HG02571 (cell line): ENCODE measurements at regions not wholly inside any gene's neighbourhood (a gene's known extent, or its start where the extent isn't known, plus 50 kb on each side); places are given as distances from the start of the nearest gene placed in this dataset.

ENCODE experiments used
- ATAC-seq: cut with Tn5 transposase; IDR thresholded peaks from one replicate; pipeline ENCODE4 v1.9.1; 2021; ENCODE audit warnings: mild to moderate bottlenecking, moderate library complexity; ENCODE audit not compliant: unreplicated experiment

DNA sequence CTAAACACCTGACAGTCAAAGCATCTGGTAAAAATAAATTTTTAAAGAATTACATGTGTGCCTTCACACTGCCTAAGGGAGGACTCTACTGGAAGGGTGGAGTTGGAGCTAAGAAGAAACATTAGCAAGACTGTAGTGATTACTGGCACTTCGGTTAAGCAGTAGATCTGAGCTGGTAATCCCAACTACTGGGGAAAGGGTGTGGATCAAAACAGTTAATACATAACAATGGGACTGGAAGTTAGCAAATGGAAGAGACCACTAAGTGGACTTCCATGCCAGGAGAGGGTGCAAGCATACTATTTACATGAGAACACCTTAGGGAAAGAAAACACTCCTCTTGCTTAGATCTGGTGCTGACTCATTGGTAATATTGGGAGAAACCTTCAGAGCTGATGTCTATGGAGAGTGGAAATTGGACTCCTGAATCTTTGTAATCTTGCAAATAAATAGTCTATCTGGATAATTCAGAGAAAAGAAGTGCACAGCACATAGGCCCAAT, 519.6 kb upstream of the LINC00305 start:
- ATAC-seq = no peak

DNA sequence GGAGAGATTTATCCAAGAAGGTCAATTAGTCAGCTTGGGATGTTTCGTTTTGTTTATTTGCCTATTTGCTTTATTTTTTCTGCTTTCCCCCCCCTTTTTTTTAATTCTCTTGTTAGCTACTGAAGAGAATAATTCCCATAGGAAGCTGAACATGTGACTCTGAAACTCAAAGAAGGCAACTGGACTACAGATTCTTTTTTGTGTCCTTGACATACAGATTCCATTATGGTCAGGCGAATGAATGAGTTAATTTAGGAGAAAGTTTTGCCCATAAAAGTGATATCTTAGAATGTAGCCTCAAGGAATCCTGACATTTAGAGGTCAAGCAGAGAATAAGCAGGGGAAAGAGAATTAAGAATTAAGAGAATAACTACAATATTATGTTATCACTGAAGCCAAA, 514.2 kb upstream of the LINC00305 start:
- no peak for ATAC-seq

DNA sequence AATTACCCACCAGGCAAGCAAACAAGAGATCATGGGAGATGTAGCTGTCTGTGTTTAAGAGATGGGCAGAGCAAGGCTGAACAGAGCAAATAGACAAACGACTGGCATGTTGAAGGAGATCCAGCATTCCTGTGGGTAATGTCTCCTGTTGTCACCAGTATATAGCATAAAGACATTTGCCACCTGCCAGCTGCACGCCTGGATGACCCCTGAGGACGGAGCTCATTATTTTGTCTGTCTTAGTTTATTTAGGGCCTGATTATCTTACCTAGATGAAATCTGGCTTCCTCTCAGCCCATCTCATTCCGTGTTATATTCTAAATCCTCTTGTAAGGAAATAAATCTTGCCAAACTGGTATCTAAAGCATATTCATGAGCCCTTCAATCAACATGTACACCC, 510.3 kb upstream of the LINC00305 start:
- no peak for ATAC-seq

- ATAC-seq = no peak
These were observed 504.2 kb upstream of the LINC00305 start for GRCh38 chr18:64653068-64653467.

- no peak for ATAC-seq
These were observed 501.2 kb upstream of the LINC00305 start for GRCh38 chr18:64650068-64650467.

DNA sequence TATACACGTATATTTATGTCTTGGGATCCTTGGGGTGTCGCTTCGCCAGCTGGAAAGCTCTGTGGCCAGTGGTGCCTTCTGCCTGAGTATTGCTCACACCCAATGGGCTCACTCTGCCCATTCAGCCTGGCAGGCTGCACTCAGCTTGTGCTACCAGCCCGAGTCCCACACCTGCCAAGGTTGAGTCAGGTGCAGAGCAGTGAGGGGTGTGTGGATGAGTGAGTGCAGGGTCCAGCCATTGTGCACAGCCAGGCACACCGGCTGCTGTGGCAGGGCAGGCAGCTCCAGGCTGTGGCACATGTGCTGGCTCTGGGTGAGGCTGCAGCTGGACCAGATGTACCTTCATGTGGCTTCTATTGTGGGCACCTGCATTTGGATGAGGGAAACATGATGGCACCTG, 496.9 kb upstream of the LINC00305 start:
- no peak for ATAC-seq

- no peak for ATAC-seq
These were observed 490.6 kb upstream of the LINC00305 start for GRCh38 chr18:64639536-64639935.

- ATAC-seq = no peak
These were observed 472.2 kb upstream of the LINC00305 start for GRCh38 chr18:64620971-64621560.

- ATAC-seq = no peak
These were observed 469.5 kb upstream of the LINC00305 start for GRCh38 chr18:64618390-64618789.

DNA sequence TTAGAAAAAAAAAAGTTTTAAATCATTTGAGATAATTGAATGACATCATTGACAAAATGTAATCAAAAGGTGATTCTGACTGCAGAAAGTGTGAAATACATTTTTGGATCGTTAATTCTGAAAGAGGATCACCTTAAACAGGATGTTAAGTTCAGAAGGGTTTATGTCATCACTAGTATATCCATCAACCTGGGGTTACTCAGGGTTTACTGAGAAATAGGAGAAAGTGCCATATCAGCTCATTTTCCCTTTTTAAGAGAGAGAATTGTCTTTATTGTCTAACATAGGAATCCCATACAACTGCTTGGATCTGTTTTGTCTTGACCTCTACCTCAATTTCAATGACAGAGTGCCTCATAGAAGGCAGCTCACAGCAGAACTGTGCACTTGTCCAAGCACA, 466.1 kb upstream of the LINC00305 start:
- ATAC-seq = no peak

GRCh38 chr18:64614446-64614845, 465.6 kb upstream of the LINC00305 start:
- no peak for ATAC-seq

- ATAC-seq = no peak
These were observed 443.4 kb upstream of the LINC00305 start for GRCh38 chr18:64592246-64592645.

- ATAC-seq = no peak
These were observed 440.1 kb upstream of the LINC00305 start for GRCh38 chr18:64589000-64589399.

DNA sequence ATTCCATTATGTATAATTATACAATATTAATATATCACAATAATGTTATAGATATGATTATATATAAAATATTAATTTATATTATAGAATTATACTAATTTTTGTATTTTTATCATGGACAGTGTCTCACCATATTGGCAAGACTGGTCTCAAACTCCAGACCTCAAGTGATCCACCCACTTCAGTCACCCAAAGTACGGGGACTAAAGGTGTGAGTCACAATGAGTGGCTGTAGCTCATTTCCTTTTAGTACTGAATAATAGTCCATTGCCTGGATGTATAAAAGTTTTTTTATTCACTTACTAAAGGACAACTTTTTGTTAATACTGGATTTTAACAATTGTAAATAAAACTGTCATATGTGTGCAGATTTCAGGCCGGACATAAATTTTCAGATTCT, 417.6 kb upstream of the LINC00305 start:
- ATAC-seq = no peak

DNA sequence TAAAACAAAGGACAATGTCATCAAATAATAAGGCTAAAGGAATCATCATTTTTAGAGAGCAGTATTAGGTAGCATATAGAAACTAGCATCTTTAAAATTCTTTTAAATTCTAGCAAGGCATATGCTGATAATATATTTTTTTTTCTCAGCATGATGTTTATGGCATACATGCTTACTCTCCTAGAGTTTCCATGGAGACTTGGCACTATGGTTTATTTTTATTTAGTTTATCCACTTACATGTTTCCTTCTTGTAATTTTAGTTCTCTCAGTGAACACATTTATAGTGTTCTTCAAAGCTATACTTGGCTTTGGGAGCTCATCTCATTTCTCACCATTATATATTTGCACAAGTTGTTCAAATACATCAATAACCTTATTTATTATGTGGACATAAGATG, 413.8 kb upstream of the LINC00305 start:
- no peak for ATAC-seq

GRCh38 chr18:64546451-64546850, 397.6 kb upstream of the LINC00305 start:
- no peak for ATAC-seq

DNA sequence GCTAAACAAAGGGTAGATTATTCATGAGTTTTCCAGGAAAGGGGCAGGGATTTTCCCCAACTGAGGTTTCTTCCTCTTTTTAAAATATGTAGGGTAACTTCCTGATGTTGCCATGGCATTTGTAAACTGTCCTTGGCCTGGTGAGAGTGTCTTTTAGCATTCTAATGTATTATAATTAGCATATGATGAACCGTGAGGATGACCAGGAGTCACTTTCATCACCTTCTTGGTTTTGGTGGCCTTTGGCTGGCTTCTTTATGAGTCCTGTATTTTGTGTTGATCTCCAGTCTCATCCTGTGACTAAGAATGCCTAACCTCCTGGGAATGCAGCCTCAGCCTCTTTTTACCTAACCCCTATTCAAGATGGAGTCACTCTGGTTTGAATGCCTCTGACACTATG, 391.0 kb upstream of the LINC00305 start:
- no peak for ATAC-seq

DNA sequence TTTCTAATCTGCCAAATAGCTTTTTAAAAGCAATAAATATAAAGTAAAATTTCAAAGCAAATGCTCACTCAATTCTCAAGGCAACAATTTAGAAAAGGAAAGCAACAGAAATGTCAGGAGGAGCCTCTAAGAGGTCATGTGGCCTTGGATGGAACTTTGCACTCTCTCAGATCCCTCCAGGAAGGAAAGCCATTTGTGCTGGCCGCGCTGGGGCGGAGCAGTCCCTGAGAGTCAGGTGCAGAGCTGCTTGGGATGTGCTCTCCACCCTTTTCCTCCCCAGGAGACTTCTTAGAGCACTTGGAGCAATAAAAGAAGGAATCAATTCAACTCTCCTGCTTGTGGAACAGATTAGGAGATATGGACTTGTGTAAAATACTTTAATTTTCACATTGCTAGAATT, 379.8 kb upstream of the LINC00305 start:
- ATAC-seq = no peak

DNA sequence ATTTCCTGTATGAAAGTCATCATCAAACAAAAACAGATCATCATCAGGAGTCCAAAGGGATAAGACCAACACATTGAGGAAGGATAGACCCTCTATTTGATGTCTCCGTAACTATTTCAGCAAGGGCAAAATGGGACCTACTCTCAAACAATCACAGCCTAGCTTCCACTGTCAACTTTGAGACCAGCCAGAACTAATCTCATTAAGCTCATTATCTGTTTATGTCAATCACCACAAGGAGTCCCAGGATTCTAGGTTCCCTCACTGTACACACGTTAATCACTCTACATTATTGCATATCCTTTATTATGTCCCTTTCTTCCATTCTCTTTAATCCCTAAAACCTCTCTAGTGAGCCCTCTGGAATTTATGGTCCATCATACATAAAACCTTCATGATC, 370.3 kb upstream of the LINC00305 start:
- no peak for ATAC-seq

DNA sequence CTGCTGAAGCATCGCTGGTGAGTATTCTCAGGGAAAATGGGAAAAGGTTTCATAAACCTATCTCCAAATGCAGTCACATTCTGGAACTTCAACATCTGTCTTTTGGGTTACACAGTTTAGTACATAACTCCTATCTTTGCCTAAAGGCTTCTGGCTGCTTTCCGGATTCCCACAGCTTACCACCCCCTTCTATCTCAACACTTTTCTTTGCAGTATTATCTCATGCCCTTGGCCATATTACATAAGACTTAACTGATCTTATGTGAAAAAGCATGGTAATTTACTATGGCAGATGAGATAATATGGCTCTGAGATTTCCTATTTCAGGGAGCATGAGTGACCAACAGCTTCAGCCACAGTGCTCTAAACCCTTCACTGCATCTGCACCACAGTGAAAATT, 369.3 kb upstream of the LINC00305 start:
- ATAC-seq = no peak

DNA sequence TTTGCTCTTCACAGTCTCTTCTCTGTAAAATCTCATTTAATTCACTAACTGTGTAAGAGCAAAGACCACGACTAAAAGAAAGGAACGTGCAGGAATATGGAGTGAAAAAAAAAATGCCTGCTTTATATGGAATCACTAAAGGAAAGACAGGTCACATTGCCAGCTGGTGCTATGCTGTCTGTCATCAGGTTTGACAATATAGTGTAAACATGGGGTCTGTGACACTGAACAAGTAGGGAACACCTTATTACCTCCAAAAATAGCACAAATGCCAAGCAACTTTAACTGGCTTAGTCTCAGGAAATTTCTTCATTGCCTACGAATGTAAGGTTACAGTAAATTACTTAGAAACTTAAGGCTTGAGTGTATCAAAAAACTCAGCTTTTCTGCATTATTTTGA, 364.5 kb upstream of the LINC00305 start:
- no peak for ATAC-seq

DNA sequence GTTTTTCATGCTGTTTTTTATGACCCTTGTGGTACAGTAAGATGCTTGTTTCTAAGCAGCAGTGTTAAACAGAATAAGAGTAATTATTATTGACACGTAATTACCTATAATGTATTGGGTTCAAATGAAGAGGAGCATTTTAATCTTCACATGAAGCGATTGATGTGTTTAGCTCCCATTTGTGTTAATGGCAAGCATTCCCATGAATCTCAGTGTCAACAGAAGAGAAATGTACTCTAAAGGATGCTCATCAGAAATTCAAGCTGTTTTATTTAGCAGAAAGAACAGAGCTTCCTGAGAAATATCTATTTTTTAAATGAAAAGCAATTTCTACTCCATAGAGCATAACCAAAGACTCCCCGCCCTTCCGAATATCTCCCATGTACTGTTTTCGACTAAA, 341.3 kb upstream of the LINC00305 start:
- no peak for ATAC-seq

DNA sequence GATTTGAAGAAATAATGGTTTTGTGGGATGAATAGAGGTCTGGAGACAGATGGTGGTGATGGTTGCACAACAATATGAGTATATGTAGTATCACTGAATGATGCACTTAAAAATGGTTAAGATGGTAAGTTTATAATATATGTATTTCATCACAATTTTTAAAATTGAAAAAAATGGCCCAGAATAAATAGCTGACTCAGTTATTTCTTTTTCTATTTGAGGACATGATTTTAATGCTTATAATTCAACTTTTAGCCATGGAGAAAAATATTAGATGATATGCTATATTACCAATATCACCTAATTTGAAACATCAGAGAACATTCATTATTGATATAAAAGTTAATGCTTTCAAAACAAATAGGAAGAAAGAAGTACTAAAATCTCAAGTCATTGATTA, 339.8 kb upstream of the LINC00305 start:
- ATAC-seq = no peak
